ENCODE measurements at regions not wholly inside any gene's neighbourhood (a gene's known extent, or its start where the extent isn't known, plus 50 kb on each side); places are given as distances from the start of the nearest gene placed in this dataset.

- TF ChIP-seq YY1 (IDR thresholded peaks at IDR 0.05; ENCODE audit: low read depth, low read length) (no peak), HDAC6 (IDR thresholded peaks at IDR 0.05; ENCODE audit: unreplicated experiment) (no peak), JUND (IDR thresholded peaks at IDR 0.05; ENCODE audit: low read depth, low read length) (no peak), REST (IDR thresholded peaks at IDR 0.05; ENCODE audit: low read depth, low read length) (no peak), ZNF622 (IDR thresholded peaks at IDR 0.05) (no peak), HDGF (IDR thresholded peaks at IDR 0.05) (no peak), NFYA (IDR thresholded peaks at IDR 0.05; ENCODE audit: borderline replicate concordance, low read depth, low read length) (no peak), TCF7 (IDR thresholded peaks at IDR 0.05; ENCODE audit: borderline replicate concordance) (no peak), NR2F1 (conservative IDR thresholded peaks at IDR 0.05) (no peak), ZNF687 (IDR thresholded peaks at IDR 0.05) (no peak)
Measured at GRCh38 chr20:52540509-52540908, 348.9 kb upstream of the ZFP64 start (continued).

All from GM12878 (cell line).